ENCODE measurements at regions not wholly inside any gene's neighbourhood (a gene's known extent, or its start where the extent isn't known, plus 50 kb on each side); places are given as distances from the start of the nearest gene placed in this dataset.

- H3K27me3 ChIP-seq (ENCODE audit: low read length): no peaks in the 10 kb centered on the region
- H3K9me3 ChIP-seq (ENCODE audit: insufficient read depth, low read length): no peaks in the 10 kb centered on the region
- H3K4me3 ChIP-seq (ENCODE audit: insufficient read depth, low read length, poor library complexity, severe bottlenecking): no peak overlapping the region
- TF ChIP-seq EZH2phosphoT487 (conservative IDR thresholded peaks at IDR 0.05; ENCODE audit: low read length) (no peak), CTCF (IDR thresholded peaks at IDR 0.05; ENCODE audit: insufficient read depth, low read length, poor library complexity, severe bottlenecking) (no peak)
- H3K79me2 ChIP-seq (ENCODE audit: insufficient read depth, low read length): no peaks in the 10 kb centered on the region
- H3K36me3 ChIP-seq (ENCODE audit: low read length): no peaks in the 10 kb centered on the region
- H3F3A ChIP-seq (ENCODE audit: insufficient read depth): no peaks in the 10 kb centered on the region
- H4K20me1 ChIP-seq (ENCODE audit: low read depth, low read length): no peaks in the 10 kb centered on the region
- H3K4me2 ChIP-seq (ENCODE audit: low read depth, low read length, poor library complexity, severe bottlenecking): no peak overlapping the region
- no peak overlapping the region for H2AFZ ChIP-seq (ENCODE audit: low read depth, low read length, severe bottlenecking)
- H3K9me2 ChIP-seq (replicated peaks; ENCODE audit: insufficient read depth, low read length): no peaks in the 10 kb centered on the region
- H3K9ac ChIP-seq (ENCODE audit: low read length): no peak overlapping the region
- H3K27ac ChIP-seq (ENCODE audit: low read depth, low read length): no peak overlapping the region
These were observed 69.4 kb upstream of the ACTRT2 start for GRCh38 chr1:2951856-2952255.

GRCh38 chr1:2952371-2952770 lies 68.9 kb upstream of the ACTRT2 start:
- no peak overlapping the region for H3K9ac ChIP-seq (ENCODE audit: low read length)
- no peaks in the 10 kb centered on the region for H3K79me2 ChIP-seq (ENCODE audit: insufficient read depth, low read length)
- no peaks in the 10 kb centered on the region for H4K20me1 ChIP-seq (ENCODE audit: low read depth, low read length)
- TF ChIP-seq EZH2phosphoT487 (conservative IDR thresholded peaks at IDR 0.05; ENCODE audit: low read length) (no peak), CTCF (IDR thresholded peaks at IDR 0.05; ENCODE audit: insufficient read depth, low read length, poor library complexity, severe bottlenecking) (no peak)
- H3K9me2 ChIP-seq (replicated peaks; ENCODE audit: insufficient read depth, low read length): no peaks in the 10 kb centered on the region
- H3K27ac ChIP-seq (ENCODE audit: low read depth, low read length): no peak overlapping the region
- no peak overlapping the region for H3K4me2 ChIP-seq (ENCODE audit: low read depth, low read length, poor library complexity, severe bottlenecking)
- H2AFZ ChIP-seq (ENCODE audit: low read depth, low read length, severe bottlenecking): no peak overlapping the region
- H3K36me3 ChIP-seq (ENCODE audit: low read length): no peaks in the 10 kb centered on the region
- H3F3A ChIP-seq (ENCODE audit: insufficient read depth): no peaks in the 10 kb centered on the region
- no peak overlapping the region for H3K4me3 ChIP-seq (ENCODE audit: insufficient read depth, low read length, poor library complexity, severe bottlenecking)
- H3K27me3 ChIP-seq (ENCODE audit: low read length): no peaks in the 10 kb centered on the region
- H3K9me3 ChIP-seq (ENCODE audit: insufficient read depth, low read length): no peaks in the 10 kb centered on the region

- no peaks in the 10 kb centered on the region for H3K9me3 ChIP-seq (ENCODE audit: insufficient read depth, low read length)
These were observed 68.3 kb upstream of the ACTRT2 start for GRCh38 chr1:2952992-2953391.

More at GRCh38 chr1:2952992-2953391, 68.3 kb upstream of the ACTRT2 start:
- H2AFZ ChIP-seq (ENCODE audit: low read depth, low read length, severe bottlenecking): no peak overlapping the region
- H3K4me2 ChIP-seq (ENCODE audit: low read depth, low read length, poor library complexity, severe bottlenecking): no peak overlapping the region
- H4K20me1 ChIP-seq (ENCODE audit: low read depth, low read length): no peaks in the 10 kb centered on the region
- H3K27ac ChIP-seq (ENCODE audit: low read depth, low read length): no peak overlapping the region
- no peak overlapping the region for H3K9ac ChIP-seq (ENCODE audit: low read length)
- H3F3A ChIP-seq (ENCODE audit: insufficient read depth): no peaks in the 10 kb centered on the region
- no peaks in the 10 kb centered on the region for H3K36me3 ChIP-seq (ENCODE audit: low read length)
- H3K27me3 ChIP-seq (ENCODE audit: low read length): no peaks in the 10 kb centered on the region
- H3K9me2 ChIP-seq (replicated peaks; ENCODE audit: insufficient read depth, low read length): no peaks in the 10 kb centered on the region
- no peak overlapping the region for H3K4me3 ChIP-seq (ENCODE audit: insufficient read depth, low read length, poor library complexity, severe bottlenecking)
- H3K79me2 ChIP-seq (ENCODE audit: insufficient read depth, low read length): no peaks in the 10 kb centered on the region
- no peak for TF ChIP-seq EZH2phosphoT487 (conservative IDR thresholded peaks at IDR 0.05; ENCODE audit: low read length)
- no peak for TF ChIP-seq CTCF (IDR thresholded peaks at IDR 0.05; ENCODE audit: insufficient read depth, low read length, poor library complexity, severe bottlenecking)

All from SU-DHL-6 (cell line).